NCI-H748 (cell line): ENCODE measurements at regions not wholly inside any gene's neighbourhood (a gene's known extent, or its start where the extent isn't known, plus 50 kb on each side); places are given as distances from the start of the nearest gene placed in this dataset.
"Not testable (repeated sequence)": the region's sequence is repeated elsewhere in the genome, so short reads cannot be mapped to it uniquely, and the experiment has no call there.

ENCODE experiments used
- DNase-seq: peaks from one replicate; lab custom pipeline; 2025; ENCODE audit not compliant: unreplicated experiment; lab: John Stamatoyannopoulos, UW

GRCh38 chr13:38008636-38009035 is 139.1 kb upstream of the TRPC4 start:
- peak; percentile 77 for DNase-seq

DNA sequence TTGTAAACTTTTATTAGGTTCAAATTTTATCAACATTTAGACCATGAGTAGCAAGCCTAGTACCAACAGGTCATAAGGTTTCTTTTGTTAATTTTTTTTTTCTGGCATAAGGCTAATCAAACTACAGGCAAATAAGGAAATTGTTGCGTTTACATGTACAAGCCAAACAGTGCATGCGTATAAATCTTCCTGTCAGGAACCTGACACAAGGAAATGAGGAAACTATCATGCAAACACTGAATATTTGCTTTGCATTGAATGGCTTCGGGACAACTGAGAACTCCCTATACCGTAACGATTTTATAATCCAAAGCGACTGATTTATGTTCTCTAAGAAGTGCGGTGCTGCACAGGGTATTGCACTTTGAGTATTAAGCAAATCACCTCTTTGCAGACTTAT is 133.0 kb upstream of the TRPC4 start:
- DNase-seq = peak; percentile 93

- peak; percentile 11 for DNase-seq
Observed at GRCh38 chr13:37997641-37998040, 128.1 kb upstream of the TRPC4 start.

DNA sequence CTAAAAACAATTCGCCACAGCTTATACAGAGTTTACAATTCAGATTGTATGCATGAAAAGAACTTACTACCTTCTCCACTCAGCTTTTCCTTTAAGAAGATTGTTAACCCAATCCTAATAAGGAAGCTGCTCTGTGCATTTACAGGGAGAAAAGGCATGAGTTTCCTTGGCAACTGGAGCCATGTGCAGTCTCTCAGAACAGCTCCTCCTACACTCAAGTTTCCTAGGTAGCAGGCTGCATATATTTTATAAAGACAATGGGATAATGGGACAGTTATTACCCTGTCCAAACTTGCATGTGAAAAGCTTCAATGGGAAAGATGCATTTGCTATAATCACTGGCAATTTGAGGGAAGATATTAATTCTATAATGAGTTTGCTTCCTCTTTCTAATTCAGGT is 125.5 kb upstream of the TRPC4 start:
- DNase-seq = peak; percentile 98

DNA sequence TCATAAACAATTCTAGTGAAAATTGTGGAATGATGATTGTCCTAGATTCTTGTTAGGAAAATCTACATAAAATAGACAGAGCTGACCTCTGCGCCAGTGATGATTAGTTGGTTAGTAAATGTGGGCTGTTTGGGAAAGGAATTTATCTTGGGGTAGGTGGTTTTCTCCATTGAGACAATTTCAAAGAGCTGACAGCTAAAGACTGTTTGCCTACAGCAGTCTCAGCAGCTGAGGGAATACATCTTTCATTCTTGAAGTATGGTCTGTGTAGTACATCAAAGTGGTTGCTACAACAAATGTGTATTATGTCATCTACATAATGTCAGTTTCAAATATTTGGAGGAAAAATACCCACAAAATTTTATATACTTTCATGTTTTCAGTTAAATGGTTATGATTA is 117.2 kb upstream of the TRPC4 start:
- no peak for DNase-seq

DNA sequence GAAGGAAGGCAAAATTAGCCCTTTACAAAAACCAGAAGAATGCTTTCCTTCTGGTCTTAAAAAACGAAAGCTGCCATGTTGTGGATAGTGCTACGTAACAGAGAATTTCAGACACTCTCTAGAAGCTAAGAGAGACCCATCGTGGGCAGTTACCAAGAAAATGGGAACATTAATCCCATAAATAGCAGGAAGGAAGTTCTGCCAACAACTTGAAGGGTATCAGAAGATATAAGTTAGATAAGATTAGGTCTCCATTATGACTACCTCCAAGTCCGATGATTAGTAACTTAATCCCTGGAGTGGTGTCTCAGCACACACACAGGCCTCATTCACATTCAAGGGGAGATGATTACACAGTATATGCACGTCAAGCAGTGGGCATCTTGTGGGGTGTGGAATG is 115.7 kb upstream of the TRPC4 start:
- no peak for DNase-seq

DNA sequence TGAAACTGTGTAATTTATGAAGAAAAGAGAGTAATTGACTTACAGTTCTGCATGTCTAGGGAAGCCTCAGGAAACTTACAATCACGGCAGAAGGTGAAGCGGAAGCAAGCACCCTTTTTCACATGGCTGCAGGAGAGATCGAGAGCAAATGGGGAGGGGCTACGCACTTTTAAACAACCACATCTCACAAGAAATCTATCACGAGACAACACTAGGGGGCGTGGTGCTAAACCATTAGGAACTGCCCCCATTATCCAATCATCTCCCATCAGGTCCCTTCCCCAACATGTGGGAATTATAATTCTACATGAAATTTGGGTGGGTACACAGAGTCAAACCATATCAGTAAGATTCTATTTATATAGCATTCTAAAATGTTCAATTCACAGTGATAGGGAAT is 114.8 kb upstream of the TRPC4 start:
- peak; percentile 44 for DNase-seq

GRCh38 chr13:37981932-37982331 is 112.4 kb upstream of the TRPC4 start:
- no peak for DNase-seq

DNA sequence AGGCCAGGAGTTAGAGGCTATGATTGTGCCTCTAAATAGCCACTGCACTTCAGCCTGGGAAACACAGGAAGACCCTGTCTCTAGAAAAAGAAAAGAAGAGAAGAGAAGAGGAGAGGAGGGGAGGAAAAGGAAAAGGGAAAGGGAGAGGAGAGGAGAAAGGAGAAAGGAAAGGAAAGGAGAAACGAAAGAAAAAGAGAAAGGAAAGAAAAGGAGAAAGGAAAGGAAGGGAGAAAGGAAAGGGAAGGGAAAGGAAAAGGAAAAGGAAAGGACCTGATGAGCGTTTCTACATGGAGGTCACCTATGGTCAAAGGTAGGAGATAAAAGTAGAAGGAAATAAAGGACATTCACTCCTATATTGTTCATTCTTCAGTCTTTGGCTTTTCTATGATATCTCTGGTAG is 109.1 kb upstream of the TRPC4 start:
- DNase-seq = no peak

DNA sequence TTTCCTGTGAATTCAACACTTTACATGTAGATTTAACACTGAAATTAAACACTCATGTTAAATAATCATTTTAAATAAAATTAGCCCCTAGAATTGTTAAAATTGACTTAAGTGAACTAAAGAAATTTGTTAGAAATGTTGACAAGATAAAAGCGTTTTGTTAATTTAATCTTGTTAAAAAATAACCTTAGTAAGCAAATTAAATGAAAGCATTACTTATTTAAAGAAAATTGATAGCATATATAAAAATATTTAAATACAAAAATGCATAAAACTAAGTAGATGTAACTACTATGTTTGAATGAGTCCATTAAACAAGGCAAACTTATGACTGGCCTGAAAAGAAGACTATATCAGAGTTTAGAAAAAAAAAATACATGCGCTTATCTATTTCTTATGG is 99.0 kb upstream of the TRPC4 start:
- DNase-seq = no peak

GRCh38 chr13:37966266-37966665 is 96.7 kb upstream of the TRPC4 start:
- no peak for DNase-seq

DNA sequence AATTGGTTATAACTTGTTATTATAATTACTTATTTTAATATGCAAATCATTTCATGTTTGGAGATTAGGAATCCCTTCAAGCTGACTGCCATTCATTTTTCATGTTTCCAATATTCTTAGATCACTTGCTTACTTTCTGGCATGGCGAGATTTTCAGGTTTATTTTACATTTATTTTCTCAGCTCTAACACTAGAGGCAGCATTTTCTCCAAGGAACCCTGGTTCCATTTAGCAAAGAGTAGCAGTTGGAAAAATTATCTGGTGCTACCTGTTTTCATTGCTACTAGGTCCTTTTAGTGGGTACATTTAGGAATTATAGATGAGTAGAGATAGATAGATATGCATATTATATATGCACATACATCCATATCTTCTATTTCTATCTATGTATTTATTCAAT is 90.9 kb upstream of the TRPC4 start:
- no peak for DNase-seq

- no peak for DNase-seq
Observed at GRCh38 chr13:37959284-37959683, 89.7 kb upstream of the TRPC4 start.

GRCh38 chr13:37956536-37956935 is 87.0 kb upstream of the TRPC4 start:
- peak; percentile 32 for DNase-seq

DNA sequence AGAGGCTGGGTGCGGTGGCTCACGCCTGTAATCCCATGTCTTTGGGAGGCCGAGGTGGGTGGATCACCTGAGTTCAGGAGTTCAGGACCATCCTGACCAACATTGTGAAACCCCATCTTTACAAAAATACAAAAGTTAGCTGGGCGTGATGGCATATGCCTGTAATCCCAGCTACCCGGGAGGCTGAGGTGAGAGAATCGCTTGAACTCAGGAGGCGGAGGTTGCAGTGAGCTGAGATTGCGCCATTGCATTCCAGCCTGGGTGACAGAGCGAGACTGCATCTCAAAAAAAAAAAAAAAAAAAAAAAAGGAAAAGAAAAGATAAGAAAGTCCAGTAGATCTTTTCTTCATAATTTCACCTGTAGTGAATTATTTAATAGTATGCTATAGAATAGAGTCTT is 85.0 kb upstream of the TRPC4 start:
- DNase-seq = not testable (repeated sequence)

- peak; percentile 53 for DNase-seq
Observed at GRCh38 chr13:37954191-37954590, 84.6 kb upstream of the TRPC4 start.

- DNase-seq = no peak
Observed at GRCh38 chr13:37953696-37954095, 84.1 kb upstream of the TRPC4 start.

DNA sequence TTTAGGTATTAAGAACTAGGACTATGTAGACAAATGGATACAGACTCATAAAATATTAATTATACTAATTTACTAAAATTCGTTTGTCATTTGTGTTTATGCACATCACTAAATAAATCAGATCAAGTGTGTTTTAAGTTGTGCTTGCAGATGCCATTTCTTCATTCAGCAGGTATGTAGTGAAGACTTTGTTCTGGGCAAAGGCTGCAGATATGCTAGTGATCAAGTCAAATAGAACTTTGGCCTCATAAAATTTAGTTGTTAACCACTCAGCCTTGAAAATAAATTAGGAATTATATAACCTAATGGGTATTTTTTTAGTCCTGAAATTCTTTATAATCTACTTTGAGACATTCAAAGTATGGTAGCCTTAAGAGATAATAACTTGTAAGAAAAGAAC is 80.4 kb upstream of the TRPC4 start:
- no peak for DNase-seq

- no peak for DNase-seq
Observed at GRCh38 chr13:37947419-37948140, 78.0 kb upstream of the TRPC4 start.

DNA sequence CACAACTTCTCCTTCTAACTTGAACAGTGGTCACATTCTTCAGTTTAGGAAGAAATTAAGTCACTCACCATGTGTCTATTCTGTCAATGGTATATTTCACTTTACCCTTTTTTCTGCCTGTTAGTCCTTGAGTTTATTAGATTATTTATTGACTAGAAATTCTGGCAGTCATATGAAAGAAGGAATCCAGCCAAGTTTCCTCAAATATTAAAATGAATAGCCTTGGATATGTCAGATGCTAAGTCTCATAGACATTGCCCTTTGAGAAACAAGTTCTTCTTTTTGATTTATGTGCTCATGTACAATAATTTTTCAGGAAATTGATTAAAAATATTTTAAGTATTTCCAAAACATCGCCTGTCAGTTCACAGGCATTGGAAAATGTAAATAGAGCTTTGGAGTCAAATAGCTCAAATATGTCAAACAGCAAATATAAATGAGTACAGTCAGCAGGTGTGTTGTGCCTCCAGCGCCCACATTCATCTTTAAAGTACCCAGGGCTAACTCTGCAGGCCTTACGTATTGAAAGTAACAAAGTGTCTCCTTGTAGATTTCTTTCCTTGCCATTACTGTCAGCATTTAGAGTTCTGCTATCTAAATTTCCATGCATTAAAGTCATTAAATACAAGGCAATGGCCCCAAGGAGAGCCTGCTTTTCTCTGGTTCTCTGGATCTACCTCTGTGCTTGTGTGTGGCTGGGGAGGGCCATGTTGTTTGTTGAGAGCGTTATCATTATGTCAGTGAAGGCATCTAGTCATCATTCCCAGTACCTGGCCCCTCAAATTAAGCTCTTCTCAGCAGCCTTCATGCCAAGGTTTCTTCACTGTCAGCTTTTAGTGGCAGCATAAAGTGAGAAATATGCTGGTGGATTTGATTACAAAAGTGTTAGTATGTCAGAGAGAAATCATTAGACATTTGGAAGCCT is 76.3 kb upstream of the TRPC4 start:
- DNase-seq = no peak

GRCh38 chr13:37944869-37945442 is 75.4 kb upstream of the TRPC4 start:
- DNase-seq = no peak
